Limb (tissue), 2 donors: ENCODE measurements at regions not wholly inside any gene's neighbourhood (a gene's known extent, or its start where the extent isn't known, plus 50 kb on each side); places are given as distances from the start of the nearest gene placed in this dataset.

Experiments used
- DNase-seq, 2 donors: peaks; one replicate each; pipeline ENCODE4 v3.0.0-alpha.2; 2016; ENCODE audit errors: extremely low spot score in 2 of 2

DNA sequence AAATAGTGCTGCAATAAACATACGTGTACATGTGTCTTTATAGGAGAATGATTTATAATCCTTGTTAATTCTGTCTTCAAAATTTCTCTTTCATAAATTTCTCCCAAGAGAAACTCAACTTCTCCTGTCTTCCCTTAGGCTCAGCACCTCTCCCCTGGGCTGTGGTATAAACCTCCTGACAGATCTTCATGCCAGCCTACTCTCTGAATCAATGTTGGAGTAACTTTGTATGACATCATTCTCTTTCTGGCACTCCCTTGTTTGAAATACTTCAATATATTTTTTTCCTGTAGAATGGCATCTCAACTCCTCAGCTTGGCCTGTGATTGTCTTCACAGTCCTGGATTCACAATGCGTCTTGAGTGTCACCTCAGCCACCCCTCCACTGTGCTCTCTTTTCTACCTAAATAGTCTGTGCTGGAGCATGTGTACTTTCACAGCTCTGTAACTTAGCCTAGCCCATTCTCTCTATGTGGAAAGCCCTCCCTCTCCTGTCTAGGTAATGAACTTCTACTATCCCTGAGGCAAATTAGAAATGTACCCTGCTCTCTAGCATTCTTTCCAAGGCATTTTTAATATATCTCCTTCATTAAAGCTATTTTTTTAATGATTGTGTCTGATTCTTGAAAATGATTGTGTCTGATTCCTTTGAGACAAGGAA lies 649.9 kb upstream of the FANCL start:
- no peak for DNase-seq

DNA sequence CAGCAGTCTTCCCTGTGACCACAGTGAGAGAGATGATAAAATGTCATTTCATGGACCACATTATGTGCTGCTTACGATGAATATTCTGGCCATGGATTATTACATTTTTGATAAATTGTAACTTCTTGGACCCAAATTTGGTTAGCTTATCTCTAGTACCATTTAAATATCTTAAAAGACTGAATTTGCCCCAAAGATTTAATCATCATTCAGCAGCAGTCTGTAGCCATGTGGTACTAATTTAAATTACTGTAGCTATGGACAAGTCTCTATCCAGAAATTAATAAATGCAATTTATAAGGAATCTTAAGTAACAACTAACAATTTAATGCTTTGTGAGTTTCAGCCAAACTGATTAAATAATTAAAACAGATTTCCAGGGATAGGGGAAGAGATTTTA lies 644.9 kb upstream of the FANCL start:
- DNase-seq: no peak

DNA sequence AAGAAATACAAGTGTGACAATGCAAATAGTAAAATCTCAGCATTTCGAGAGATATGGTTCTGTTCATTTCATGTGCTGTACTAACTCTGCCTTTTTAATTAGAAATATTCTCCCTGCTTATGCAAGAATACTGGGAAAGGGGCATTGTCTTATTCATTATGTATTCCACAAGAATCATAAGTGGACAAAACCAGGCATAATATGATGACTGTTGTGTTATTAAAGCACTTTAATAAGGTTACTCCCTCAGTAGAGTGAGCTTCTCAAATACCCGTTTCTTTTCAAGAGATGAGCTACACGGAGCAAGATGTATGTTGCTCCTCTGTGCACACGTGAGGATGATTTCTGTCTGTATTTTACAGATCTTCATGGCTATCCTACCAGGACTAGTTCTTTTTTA lies 638.7 kb upstream of the FANCL start:
- DNase-seq: no peak

DNA sequence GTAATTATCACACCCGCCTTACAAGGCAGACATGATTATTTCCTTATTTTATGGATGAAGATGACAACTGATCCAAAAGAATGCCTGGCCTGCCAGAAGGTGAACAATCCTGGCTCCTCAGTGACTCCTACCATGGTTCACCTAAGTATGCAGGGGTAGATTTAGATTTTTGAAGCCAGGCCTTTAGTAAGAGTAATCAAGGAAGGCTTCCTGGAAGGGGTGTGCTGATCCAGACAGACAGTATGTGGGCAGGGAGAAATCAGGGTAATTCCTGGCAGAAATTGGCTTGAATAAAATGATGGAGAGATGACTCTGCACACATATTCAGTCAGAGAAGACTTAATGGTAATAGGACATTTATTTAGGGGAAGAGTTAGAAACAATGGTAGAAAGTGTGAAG lies 637.7 kb upstream of the FANCL start:
- no peak for DNase-seq

- DNase-seq: no peak
Observed at GRCh38 chr2:58876126-58876525, 635.0 kb upstream of the FANCL start.

DNA sequence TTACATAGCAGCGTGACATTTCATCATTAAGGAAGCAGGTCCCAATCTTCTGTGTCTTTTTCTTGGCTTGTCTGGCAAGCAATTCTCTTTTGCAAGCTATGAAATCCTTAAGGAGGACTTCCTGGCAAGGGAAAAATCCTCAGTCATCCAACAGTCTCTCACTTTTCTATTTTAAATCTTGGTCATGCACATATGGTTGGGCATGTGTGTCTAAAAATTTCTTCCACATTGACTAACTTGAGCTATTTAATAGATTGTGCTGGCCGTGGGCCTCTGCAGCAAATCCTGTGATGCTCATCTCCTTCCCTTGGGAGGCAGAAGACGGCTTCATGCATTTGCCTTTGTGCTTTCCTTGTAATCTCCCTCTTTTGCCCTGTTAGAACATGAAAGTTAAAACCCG lies 634.3 kb upstream of the FANCL start:
- no peak for DNase-seq

- DNase-seq: no peak
Observed at GRCh38 chr2:58871469-58872142, 630.5 kb upstream of the FANCL start.

- DNase-seq: no peak
Observed at GRCh38 chr2:58870704-58871103, 629.6 kb upstream of the FANCL start.

GRCh38 chr2:58866946-58867345 lies 625.8 kb upstream of the FANCL start:
- DNase-seq: no peak

DNA sequence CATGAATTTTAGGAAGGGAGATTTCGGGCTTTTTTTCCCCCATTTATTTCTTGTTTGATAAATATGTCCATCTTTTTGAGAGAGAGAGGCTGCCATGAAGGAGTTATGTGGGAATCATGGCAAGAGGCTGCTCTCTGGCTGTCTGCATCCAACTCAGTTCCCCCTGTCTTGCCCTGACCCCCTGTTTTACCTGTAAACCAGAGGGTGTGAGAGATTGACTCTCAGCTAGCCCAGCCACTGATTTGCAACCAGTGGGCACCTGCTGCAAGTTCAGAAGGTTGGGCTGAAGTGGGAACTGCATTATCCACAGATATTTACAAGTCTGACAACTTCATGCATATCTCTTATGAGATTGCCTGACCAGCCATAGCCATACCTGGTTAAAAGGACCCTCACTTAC lies 625.4 kb upstream of the FANCL start:
- DNase-seq: no peak

- DNase-seq: no peak
Observed at GRCh38 chr2:58866040-58866439, 624.9 kb upstream of the FANCL start.

DNA sequence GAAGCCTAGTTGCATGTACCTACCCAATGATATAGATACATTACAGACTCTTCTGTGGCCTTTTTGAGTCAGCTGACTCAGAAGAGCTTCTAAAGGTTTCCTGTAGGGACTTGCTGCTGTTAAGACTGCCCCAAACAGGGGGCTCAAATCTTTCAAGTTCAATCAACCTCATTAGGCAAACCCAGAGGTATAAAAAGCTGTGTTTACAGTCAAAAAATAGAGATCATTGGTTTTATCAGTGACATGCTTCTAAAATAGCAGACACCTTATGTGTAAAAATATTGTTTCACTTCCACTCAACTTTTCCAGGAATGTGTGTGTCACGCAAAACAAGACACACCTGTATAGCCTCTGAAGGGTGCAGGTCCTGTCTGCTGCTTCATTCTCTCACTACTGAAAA lies 624.3 kb upstream of the FANCL start:
- no peak for DNase-seq

DNA sequence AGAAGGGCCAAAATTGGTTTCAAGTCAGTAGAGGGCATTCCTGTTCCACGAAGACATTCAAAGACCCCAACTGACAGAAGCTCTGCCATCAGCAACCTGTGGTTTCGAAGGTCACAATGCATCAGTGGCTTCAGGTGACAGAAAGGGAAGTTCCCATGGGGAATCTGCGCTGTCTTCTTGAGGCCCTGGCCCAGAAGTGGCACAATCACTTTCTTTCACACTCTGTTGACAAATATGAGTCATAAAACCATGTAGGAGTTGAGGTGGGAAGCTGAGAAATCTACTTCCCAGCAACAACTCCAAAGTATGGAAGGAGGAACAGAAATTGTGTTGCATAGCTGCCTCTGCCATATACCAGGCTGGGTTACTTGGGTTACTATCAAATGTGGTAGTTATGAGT lies 621.1 kb upstream of the FANCL start:
- no peak for DNase-seq

- DNase-seq: no peak
Observed at GRCh38 chr2:58860586-58860985, 619.5 kb upstream of the FANCL start.

- DNase-seq: no peak
Observed at GRCh38 chr2:58856100-58856499, 615.0 kb upstream of the FANCL start.

DNA sequence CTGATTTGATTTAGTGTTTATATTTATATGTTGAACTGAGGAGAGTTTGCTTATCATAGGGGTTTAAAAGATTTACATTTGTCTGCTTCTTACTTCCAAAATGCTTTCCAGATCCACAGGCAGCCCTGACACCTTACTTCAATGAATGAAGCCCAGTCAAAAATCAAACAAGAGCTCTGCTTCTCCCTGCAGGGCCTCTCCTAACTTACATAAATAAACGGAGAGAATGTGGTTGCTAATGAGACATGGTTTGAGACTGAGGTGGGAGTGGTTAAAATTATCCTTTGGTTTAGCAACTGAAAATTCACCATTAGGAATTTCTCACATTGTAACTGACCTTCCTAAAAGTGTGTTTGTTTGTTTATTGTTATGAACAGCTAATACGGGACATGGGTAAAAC lies 612.3 kb upstream of the FANCL start:
- no peak for DNase-seq

GRCh38 chr2:58852905-58853304 lies 611.8 kb upstream of the FANCL start:
- no peak for DNase-seq

DNA sequence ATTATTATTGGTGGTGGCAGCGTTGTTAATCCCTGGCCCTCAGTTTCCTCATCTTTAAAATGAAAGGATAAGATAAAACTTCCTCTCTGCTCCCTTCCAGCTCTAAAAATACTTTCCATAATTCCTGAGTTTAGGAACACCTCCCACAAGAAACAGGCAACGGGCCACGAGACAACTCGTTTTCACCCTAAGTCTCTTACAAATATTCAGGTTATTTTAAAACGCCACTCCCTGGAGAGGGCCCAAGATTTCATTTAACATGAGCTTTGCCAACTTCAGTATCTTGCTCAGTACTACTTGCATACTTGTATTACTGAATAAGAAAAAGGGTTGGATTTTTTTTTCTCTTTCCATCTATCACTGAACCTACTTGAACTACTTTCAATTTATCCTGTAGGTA lies 611.1 kb upstream of the FANCL start:
- no peak for DNase-seq

- no peak for DNase-seq
Observed at GRCh38 chr2:58851598-58851997, 610.5 kb upstream of the FANCL start.

GRCh38 chr2:58845011-58845410 lies 603.9 kb upstream of the FANCL start:
- no peak for DNase-seq

DNA sequence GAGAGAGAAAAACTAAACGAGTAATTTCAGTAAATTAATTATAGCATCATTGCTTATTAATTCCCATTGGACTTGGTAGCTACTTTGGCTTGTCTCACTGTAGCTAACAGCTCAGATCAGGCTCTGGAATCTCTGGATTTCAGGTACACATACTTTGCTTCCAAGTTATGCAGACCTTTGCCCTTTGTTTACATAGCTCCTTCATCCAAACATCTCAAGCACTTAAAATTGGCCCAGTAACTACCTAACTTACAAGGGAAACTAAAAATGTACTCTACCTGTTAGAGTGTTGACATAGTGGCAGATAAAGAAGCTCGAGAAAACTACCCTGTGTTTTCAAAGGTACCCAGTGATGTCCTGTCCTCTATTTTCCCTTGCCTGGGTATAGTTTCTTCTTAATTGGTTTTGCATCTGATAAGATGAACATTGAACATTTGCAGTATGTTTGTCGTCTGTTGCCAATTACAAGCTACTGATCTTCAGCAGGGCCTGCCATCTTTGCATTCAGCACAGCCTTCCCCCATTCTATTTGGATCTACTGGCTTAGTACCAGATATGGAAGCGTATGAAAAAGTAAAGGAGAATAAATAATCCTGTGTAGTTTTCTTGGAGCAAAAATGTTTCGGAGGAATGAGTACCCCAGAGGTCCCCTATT lies 601.5 kb upstream of the FANCL start:
- DNase-seq: no peak

DNA sequence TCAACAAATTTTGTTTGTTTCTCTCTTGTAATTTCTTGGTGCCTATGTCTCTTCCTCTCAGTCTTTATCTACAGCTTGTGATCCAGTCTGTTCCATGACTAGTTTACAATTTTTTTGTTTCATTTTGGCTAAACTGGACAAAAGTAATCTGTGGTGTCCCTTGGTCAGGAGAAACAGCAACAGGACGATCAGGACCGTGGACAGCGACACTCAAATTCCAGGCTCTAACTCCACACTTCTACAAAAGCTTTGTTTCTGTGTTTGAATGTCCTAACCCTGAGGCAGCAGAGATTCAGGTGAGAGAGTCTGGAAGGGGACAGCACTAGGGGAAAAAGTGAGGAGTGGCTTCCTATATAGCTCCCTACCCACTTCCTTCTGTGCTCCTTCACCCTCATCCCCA lies 593.3 kb upstream of the FANCL start:
- DNase-seq: peak; percentile 32 to 64

GRCh38 chr2:58826795-58827194 lies 585.7 kb upstream of the FANCL start:
- DNase-seq: no peak
